IMR-90 (cell line): ENCODE measurements at regions not wholly inside any gene's neighbourhood (a gene's known extent, or its start where the extent isn't known, plus 50 kb on each side); places are given as distances from the start of the nearest gene placed in this dataset.

ENCODE experiments used
- ATAC-seq: fragments of 200-7000 bp; cut with Tn5 transposase; 2 replicates; pipeline ENCODE4 v1.9.1; 2020; ENCODE audit warnings: low read depth, mild to moderate bottlenecking, moderate library complexity
- BruUV-seq: library from RNA; stranded (reverse); fragments of 400-500 nt; replicated peaks from 2 replicates; lab custom pipeline; 2021; lab: Mats Ljungman, UMichigan
- CTCF ChIA-PET: fragments of 300-600 bp; formaldehyde crosslinking; extraction: SDS; loops from one replicate; lab custom pipeline; 2021; ENCODE audit warnings: antibody characterized with exemption; lab: Yijun Ruan, JAX
- POLR2A ChIA-PET: fragments of 300-600 bp; sonication (Branson Sonifier 250); formaldehyde crosslinking; loops from one replicate; lab custom pipeline; 2022; ENCODE audit warnings: antibody characterized with exemption; ENCODE audit not compliant: unreplicated experiment; lab: Charles Lee
- DNase-seq: peaks from one replicate; pipeline ENCODE4 v3.0.0; 2013
- H2AFZ ChIP-seq: replicated peaks from 2 replicates; pipeline ENCODE3; 2013; ENCODE audit warnings: low read length, mild to moderate bottlenecking; ENCODE audit not compliant: poor library complexity
- H2AK5ac ChIP-seq: 2 replicates; pipeline ENCODE4 v1.6.1; 2013; ENCODE audit warnings: low read depth, low read length, inconsistent platforms
- H2AK9ac ChIP-seq: replicated peaks from 2 replicates; pipeline ENCODE3; 2013; ENCODE audit warnings: mild to moderate bottlenecking, low read depth, low read length, moderate library complexity; ENCODE audit not compliant: poor library complexity
- H2BK120ac ChIP-seq: 2 replicates; pipeline ENCODE4 v1.6.1; 2013; ENCODE audit warnings: low read depth, low read length, inconsistent platforms
- H2BK15ac ChIP-seq: 3 replicates; pipeline ENCODE4 v1.6.1; 2013; ENCODE audit warnings: low read depth, low read length, inconsistent platforms
- H2BK20ac ChIP-seq: 2 replicates; pipeline ENCODE4 v1.6.1; 2013; ENCODE audit warnings: low read depth, mild to moderate bottlenecking, inconsistent platforms, low read length, moderate library complexity
- H2BK5ac ChIP-seq: 2 replicates; pipeline ENCODE4 v1.6.1; 2013; ENCODE audit warnings: mild to moderate bottlenecking, low read depth, low read length, inconsistent platforms; ENCODE audit not compliant: poor library complexity, severe bottlenecking
- H3K14ac ChIP-seq: replicated peaks from 2 replicates; pipeline ENCODE4 v1.6.1; 2013; ENCODE audit warnings: low read depth, low read length, inconsistent platforms
- H3K18ac ChIP-seq: 2 replicates; pipeline ENCODE4 v1.6.1; 2013; ENCODE audit warnings: low read depth, low read length, control low read depth
- H3K23ac ChIP-seq: 2 replicates; pipeline ENCODE4 v1.6.1; 2013; ENCODE audit warnings: low read depth, low read length, inconsistent platforms
- H3K27ac ChIP-seq: 2 replicates; pipeline ENCODE4 v1.5.1; 2013; ENCODE audit warnings: mild to moderate bottlenecking, control low read depth, low read length; ENCODE audit not compliant: insufficient read depth
- H3K27me3 ChIP-seq: 2 replicates; pipeline ENCODE4 v1.6.1; 2013; ENCODE audit warnings: low read length; ENCODE audit not compliant: control insufficient read depth, insufficient read depth
- H3K36me3 ChIP-seq: 2 replicates; pipeline ENCODE4 v1.6.1; 2013; ENCODE audit warnings: low read length, mixed read lengths; ENCODE audit not compliant: control insufficient read depth, insufficient read depth
- H3K4ac ChIP-seq: 2 replicates; pipeline ENCODE4 v1.6.1; 2013; ENCODE audit warnings: low read depth, low read length, inconsistent platforms
- H3K4me1 ChIP-seq: 2 replicates; pipeline ENCODE4 v1.6.1; 2013; ENCODE audit warnings: low read length, mixed read lengths; ENCODE audit not compliant: control insufficient read depth, insufficient read depth
- H3K4me2 ChIP-seq: 2 replicates; pipeline ENCODE4 v1.6.1; 2013; ENCODE audit warnings: low read depth, mild to moderate bottlenecking, control low read depth, low read length, moderate library complexity
- H3K4me3 ChIP-seq: 2 replicates; pipeline ENCODE4 v1.5.1; 2013; ENCODE audit warnings: low read depth, mild to moderate bottlenecking, control low read depth, low read length, moderate library complexity; ENCODE audit not compliant: insufficient read depth
- H3K56ac ChIP-seq: 2 replicates; pipeline ENCODE4 v1.6.1; 2013; ENCODE audit warnings: low read length, inconsistent platforms; ENCODE audit not compliant: insufficient read depth; ENCODE audit errors: extremely low read depth
- H3K79me1 ChIP-seq, 2 experiments: 2 replicates each; pipeline ENCODE4 v1.6.1; 2013; ENCODE audit warnings: low read length in 2 of 2, inconsistent platforms in 1 of 2, low read depth in 1 of 2
- H3K9ac ChIP-seq: 2 replicates; pipeline ENCODE4 v1.6.1; 2013; ENCODE audit warnings: low read depth, low read length, control low read depth
- H3K9me1 ChIP-seq: 2 replicates; pipeline ENCODE4 v1.6.1; 2013; ENCODE audit warnings: low read length, inconsistent platforms; ENCODE audit not compliant: insufficient read depth
- H3K9me3 ChIP-seq: 2 replicates; pipeline ENCODE4 v1.6.1; 2013; ENCODE audit warnings: low read length; ENCODE audit not compliant: control insufficient read depth, insufficient read depth
- H4K20me1 ChIP-seq: 2 replicates; pipeline ENCODE4 v1.6.1; 2013; ENCODE audit warnings: low read length, inconsistent platforms; ENCODE audit not compliant: insufficient read depth
- H4K5ac ChIP-seq: 2 replicates; pipeline ENCODE4 v1.6.1; 2013; ENCODE audit warnings: mild to moderate bottlenecking, low read depth, low read length, control low read depth
- H4K8ac ChIP-seq, 2 experiments: 2 replicates each; pipeline ENCODE4 v1.6.1; 2013; ENCODE audit warnings: low read depth in 2 of 2, low read length in 2 of 2, control low read depth in 1 of 2, inconsistent platforms in 1 of 2
- H4K91ac ChIP-seq: 2 replicates; pipeline ENCODE4 v1.6.1; 2013; ENCODE audit warnings: low read depth, low read length, inconsistent platforms; ENCODE audit not compliant: insufficient read depth
- WGBS, 2 experiments: methylation state at CpG; one replicate each; pipeline versions ENCODE4 v1.1.5 to v1.1.7; 2013; ENCODE audit warnings: missing lambda C conversion rate in 2 of 2; ENCODE audit not compliant: insufficient read length in 1 of 2; ENCODE audit errors: extremely low coverage in 2 of 2; 5-methylcytosine and 5-hydroxymethylcytosine counted together
- dilution Hi-C: fragments of 300-500 bp; cut with HindIII; formaldehyde crosslinking; loops from one replicate; pipeline ENCODE4 v1.14.3; 2018; ENCODE audit warnings: low sequenced_read_pairs; ENCODE audit not compliant: unreplicated experiment
- in situ Hi-C: fragments of 300-500 bp; cut with MboI; formaldehyde crosslinking; loops from 3 replicates; pipeline ENCODE4 v1.14.3; 2019; ENCODE audit warnings: low sequenced_read_pairs, inconsistent platforms, mixed read lengths
- intact Hi-C: fragments of 100-400 bp; cut with micrococcal nuclease; formaldehyde crosslinking; loops from 2 replicates; pipeline ENCODE4 v1.10.0; 2022
- TF ChIP-seq, protein P1 (sequence below): fragments of 150-350 bp; IDR thresholded peaks from 2 replicates; pipeline ENCODE4 v1.6.1; 2017; ENCODE audit warnings: mild to moderate bottlenecking, antibody characterized with exemption, low read length, low read depth

DNA sequence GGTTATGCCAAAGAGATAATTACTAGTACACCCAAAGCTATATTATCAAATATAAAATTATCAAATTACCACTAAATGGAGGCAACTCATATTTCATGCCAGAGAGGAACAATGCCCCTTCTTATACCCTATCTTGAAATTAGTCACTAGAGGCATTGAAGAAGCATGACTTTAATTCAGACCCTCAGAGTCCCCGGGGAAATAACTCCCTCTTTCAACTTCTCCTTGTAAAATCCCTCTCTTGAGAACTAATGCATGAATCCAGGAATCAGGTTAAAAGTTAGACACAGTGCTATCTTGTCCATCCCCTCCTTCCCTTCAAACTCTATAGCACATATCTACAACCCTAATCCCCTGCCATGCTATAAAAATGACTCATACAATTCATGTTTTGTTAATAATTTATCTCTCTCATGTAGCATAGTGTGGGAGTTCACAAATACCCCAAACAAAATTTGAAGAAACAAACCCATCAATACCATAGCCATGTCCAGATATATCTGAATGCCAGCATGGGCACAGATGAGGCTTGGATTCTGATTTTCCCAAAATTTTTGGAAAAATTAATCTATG, 665.4 kb downstream of the KCNA4 start:
- intact Hi-C loops (no loop called here), dilution Hi-C loops (no loop called here), in situ Hi-C loops (no loop called here)
- Histone ChIP-seq H4K20me1 (no peaks in the 10 kb centered on the region), H2BK20ac (no peak overlapping the region), H3K9me1 (no peaks in the 10 kb centered on the region), H3K9ac (no peak overlapping the region), H3K23ac (no peak overlapping the region), H4K5ac (no peak overlapping the region), H3K18ac (no peak overlapping the region), H3K4ac (no peak overlapping the region), H3K14ac (no peak overlapping the region), H3K79me1 (no peaks in the 10 kb centered on the region), H3K4me3 (no peak overlapping the region), H3K27me3 (no peaks in the 10 kb centered on the region; the same call in 1 of the 2 replicates), H3K27ac (no peak overlapping the region), H2BK120ac (no peak overlapping the region), H4K91ac (no peak overlapping the region), H3K56ac (no peak overlapping the region), H2AFZ (no peak overlapping the region), H4K8ac (no peak overlapping the region), H2BK15ac (no peak overlapping the region), H2AK9ac (no peak overlapping the region), H2AK5ac (no peak overlapping the region), H3K4me1 (no peaks in the 10 kb centered on the region), H3K9me3 (no peaks in the 10 kb centered on the region), H2BK5ac (no peak overlapping the region), H3K36me3 (no peaks in the 10 kb centered on the region), H3K4me2 (no peak overlapping the region)
- ATAC-seq (no peak), DNase-seq (no peak)
- ChIA-PET CTCF (interaction anchor here (1.9 kb wide), 1 partner anchor 8 kb away, joined by 5 read pairs; no protein-coding TSS in a partner anchor), POLR2A (no interaction called here)
- BruUV-seq = no TSS peak
- TF ChIP-seq, protein P1, sequence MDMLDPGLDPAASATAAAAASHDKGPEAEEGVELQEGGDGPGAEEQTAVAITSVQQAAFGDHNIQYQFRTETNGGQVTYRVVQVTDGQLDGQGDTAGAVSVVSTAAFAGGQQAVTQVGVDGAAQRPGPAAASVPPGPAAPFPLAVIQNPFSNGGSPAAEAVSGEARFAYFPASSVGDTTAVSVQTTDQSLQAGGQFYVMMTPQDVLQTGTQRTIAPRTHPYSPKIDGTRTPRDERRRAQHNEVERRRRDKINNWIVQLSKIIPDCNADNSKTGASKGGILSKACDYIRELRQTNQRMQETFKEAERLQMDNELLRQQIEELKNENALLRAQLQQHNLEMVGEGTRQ = no peak
- WGBS, 2 experiments = no CpG with 5 or more reads among the region's 1 CpG
